Upper lobe of right lung (tissue), 1 donor: ENCODE measurements at regions not wholly inside any gene's neighbourhood (a gene's known extent, or its start where the extent isn't known, plus 50 kb on each side); places are given as distances from the start of the nearest gene placed in this dataset.
"Not testable (repeated sequence)": the region's sequence is repeated elsewhere in the genome, so short reads cannot be mapped to it uniquely, and the experiment has no call there.

Experiments
- ATAC-seq: fragments of 200-7000 bp; cut with Tn5 transposase; one replicate; pipeline ENCODE4 v1.9.1; 2020; ENCODE audit warnings: mild to moderate bottlenecking, moderate library complexity
- DNase-seq: peaks from one replicate; pipeline ENCODE4 v3.0.0-alpha.2; 2020
- H3K27ac ChIP-seq: fragments of 200-600 bp; one replicate; pipeline ENCODE4 v1.8.0; 2022
- H3K27me3 ChIP-seq: fragments of 200-600 bp; one replicate; pipeline ENCODE4 v1.8.0; 2022; ENCODE audit warnings: mild to moderate bottlenecking
- H3K36me3 ChIP-seq: fragments of 200-600 bp; one replicate; pipeline ENCODE4 v1.8.0; 2022
- H3K4me1 ChIP-seq: fragments of 200-600 bp; one replicate; pipeline ENCODE4 v1.8.0; 2022
- H3K4me3 ChIP-seq: fragments of 200-600 bp; one replicate; pipeline ENCODE4 v1.8.0; 2022; ENCODE audit warnings: mild to moderate bottlenecking
- H3K9me3 ChIP-seq: fragments of 200-600 bp; one replicate; pipeline ENCODE4 v1.8.0; 2022
- intact Hi-C: fragments of 100-400 bp; cut with DNase I; formaldehyde crosslinking; loops from one replicate; pipeline ENCODE4 v1.11.0; 2022
- TF ChIP-seq, protein P1 (sequence below): fragments of 200-600 bp; IDR thresholded peaks from one replicate; pipeline ENCODE4 v1.8.0; 2022; ENCODE audit warnings: antibody characterized with exemption
- donor health status: DM: no; HTN: yes; CAD: no; lungs with severe emphysema.

DNA sequence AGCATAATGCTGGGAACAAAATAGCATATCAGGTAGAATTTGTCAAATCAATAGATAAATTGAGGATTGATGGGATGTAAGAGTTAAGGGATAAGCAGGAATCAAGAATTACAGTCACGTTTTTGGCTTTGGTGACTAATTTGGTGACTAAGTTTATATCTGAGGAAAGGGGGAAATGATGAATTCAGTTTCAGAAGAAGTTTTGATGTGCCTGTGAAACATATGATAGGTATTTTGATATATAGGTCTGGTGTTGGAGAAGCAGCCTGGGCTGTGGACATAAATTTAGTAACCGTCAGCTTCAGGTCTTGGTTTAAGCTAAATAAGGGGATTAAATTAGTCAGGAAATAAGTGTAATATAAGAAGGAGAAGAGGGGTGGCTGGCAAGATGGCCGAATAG, 79.0 kb upstream of the EDA2R start:
- Histone ChIP-seq H3K27me3 (no peaks in the 10 kb centered on the region), H3K36me3 (no peaks in the 10 kb centered on the region), H3K4me1 (no peaks in the 10 kb centered on the region), H3K4me3 (no peak overlapping the region), H3K9me3 (no peaks in the 10 kb centered on the region), H3K27ac (no peak overlapping the region)
- TF ChIP-seq, protein P1, sequence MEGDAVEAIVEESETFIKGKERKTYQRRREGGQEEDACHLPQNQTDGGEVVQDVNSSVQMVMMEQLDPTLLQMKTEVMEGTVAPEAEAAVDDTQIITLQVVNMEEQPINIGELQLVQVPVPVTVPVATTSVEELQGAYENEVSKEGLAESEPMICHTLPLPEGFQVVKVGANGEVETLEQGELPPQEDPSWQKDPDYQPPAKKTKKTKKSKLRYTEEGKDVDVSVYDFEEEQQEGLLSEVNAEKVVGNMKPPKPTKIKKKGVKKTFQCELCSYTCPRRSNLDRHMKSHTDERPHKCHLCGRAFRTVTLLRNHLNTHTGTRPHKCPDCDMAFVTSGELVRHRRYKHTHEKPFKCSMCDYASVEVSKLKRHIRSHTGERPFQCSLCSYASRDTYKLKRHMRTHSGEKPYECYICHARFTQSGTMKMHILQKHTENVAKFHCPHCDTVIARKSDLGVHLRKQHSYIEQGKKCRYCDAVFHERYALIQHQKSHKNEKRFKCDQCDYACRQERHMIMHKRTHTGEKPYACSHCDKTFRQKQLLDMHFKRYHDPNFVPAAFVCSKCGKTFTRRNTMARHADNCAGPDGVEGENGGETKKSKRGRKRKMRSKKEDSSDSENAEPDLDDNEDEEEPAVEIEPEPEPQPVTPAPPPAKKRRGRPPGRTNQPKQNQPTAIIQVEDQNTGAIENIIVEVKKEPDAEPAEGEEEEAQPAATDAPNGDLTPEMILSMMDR, result no peak
- DNase-seq, result no peak
- intact Hi-C loops, result no loop called here
- no peak for ATAC-seq

GRCh38 chrX:66698273-66699204, 59.7 kb upstream of the EDA2R start:
- Histone ChIP-seq H3K36me3 (no peaks in the 10 kb centered on the region), H3K9me3 (no peaks in the 10 kb centered on the region), H3K4me1 (no peaks in the 10 kb centered on the region), H3K4me3 (no peak overlapping the region), H3K27ac (no peak overlapping the region), H3K27me3 (no peaks in the 10 kb centered on the region)
- ATAC-seq (no peak), DNase-seq (no peak)
- intact Hi-C loops, result no loop called here
- TF ChIP-seq, protein P1, result no peak

DNA sequence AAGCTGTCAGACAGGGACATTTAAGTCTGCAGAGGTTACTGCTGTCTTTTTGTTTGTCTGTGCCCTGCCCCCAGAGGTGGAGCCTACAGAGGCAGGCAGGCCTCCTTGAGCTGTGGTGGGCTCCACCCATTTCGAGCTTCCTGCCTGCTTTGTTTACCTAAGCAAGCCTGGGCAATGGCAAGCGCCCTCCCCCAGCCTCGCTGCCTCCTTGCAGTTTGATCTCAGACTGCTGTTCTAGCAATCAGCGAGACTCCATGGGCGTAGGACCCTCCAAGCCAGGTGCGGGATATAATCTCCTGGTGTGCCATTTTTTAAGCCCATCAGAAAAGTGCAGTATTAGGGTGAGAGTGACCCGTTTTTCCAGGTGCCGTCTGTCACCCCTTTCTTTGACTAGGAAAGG, 53.6 kb upstream of the EDA2R start:
- H3K27ac ChIP-seq, H3K9me3 ChIP-seq, H3K4me3 ChIP-seq, ATAC-seq, H3K36me3 ChIP-seq, DNase-seq, intact Hi-C loops, H3K4me1 ChIP-seq, H3K27me3 ChIP-seq: not testable (repeated sequence)
